AG09319 (cell line): ENCODE measurements at regions not wholly inside any gene's neighbourhood (a gene's known extent, or its start where the extent isn't known, plus 50 kb on each side); places are given as distances from the start of the nearest gene placed in this dataset.
"Not testable (repeated sequence)": the region's sequence is repeated elsewhere in the genome, so short reads cannot be mapped to it uniquely, and the experiment has no call there.

ENCODE experiments used
- DNase-seq: peaks from one replicate; pipeline ENCODE4 v3.0.0-alpha.2; 2010; ENCODE audit warnings: low read depth; ENCODE audit errors: extremely low read depth
- CTCF ChIP-seq: IDR thresholded peaks from 2 replicates; pipeline ENCODE4 v1.5.1; 2011; ENCODE audit warnings: low read depth, mild to moderate bottlenecking, inconsistent platforms, low read length, moderate library complexity

- TF ChIP-seq CTCF: no peak
- DNase-seq: no peak
Measured at GRCh38 chr14:103232031-103232808, 101.8 kb upstream of the EIF5 start.

- no peak for TF ChIP-seq CTCF
Measured at GRCh38 chr14:103232831-103233319, 101.2 kb upstream of the EIF5 start.

GRCh38 chr14:103233328-103233727, 100.7 kb upstream of the EIF5 start:
- DNase-seq: no peak
- no peak for TF ChIP-seq CTCF

More at GRCh38 chr14:103232831-103233319, 101.2 kb upstream of the EIF5 start:
- no peak for DNase-seq

GRCh38 chr14:103234826-103235225, 99.2 kb upstream of the EIF5 start:
- not testable (repeated sequence) for DNase-seq

- not testable (repeated sequence) for DNase-seq
Measured at GRCh38 chr14:103235506-103235905, 98.5 kb upstream of the EIF5 start.

- TF ChIP-seq CTCF: no peak
- no peak for DNase-seq
Measured at GRCh38 chr14:103239751-103240150, 94.3 kb upstream of the EIF5 start.

- no peak for TF ChIP-seq CTCF
- no peak for DNase-seq
Measured at GRCh38 chr14:103241531-103241930, 92.5 kb upstream of the EIF5 start.

- no peak for TF ChIP-seq CTCF
- no peak for DNase-seq
Measured at GRCh38 chr14:103243764-103244737, 90.0 kb upstream of the EIF5 start.

- not testable (repeated sequence) for DNase-seq
Measured at GRCh38 chr14:103245624-103246031, 88.4 kb upstream of the EIF5 start.
